Mesenchymal stem cell (in vitro differentiated cells and primary cell): ENCODE measurements at regions not wholly inside any gene's neighbourhood (a gene's known extent, or its start where the extent isn't known, plus 50 kb on each side); places are given as distances from the start of the nearest gene placed in this dataset.

Experiments used
- DNase-seq: peaks from one replicate; pipeline ENCODE4 v3.0.0-alpha.2; 2013
- H2AFZ ChIP-seq: one replicate; pipeline ENCODE4 v1.6.1; 2013; ENCODE audit warnings: low read depth, mild to moderate bottlenecking, control low read depth, inconsistent platforms, low read length, moderate library complexity
- H2AK5ac ChIP-seq: 2 replicates; pipeline ENCODE4 v1.6.1; 2013; ENCODE audit warnings: low read length, moderate library complexity, mild to moderate bottlenecking, inconsistent platforms; ENCODE audit not compliant: severe bottlenecking
- H2BK120ac ChIP-seq: one replicate; pipeline ENCODE4 v1.6.1; 2013; ENCODE audit warnings: low read depth, mild to moderate bottlenecking, inconsistent platforms, low read length, moderate library complexity
- H2BK12ac ChIP-seq, 2 experiments: one replicate each; pipeline ENCODE4 v1.6.1; 2013; ENCODE audit warnings: inconsistent platforms in 2 of 2, low read length in 2 of 2, mild to moderate bottlenecking in 2 of 2, moderate library complexity in 2 of 2, control low read depth in 1 of 2
- H2BK15ac ChIP-seq: one replicate; pipeline ENCODE4 v1.6.1; 2013; ENCODE audit warnings: mild to moderate bottlenecking, low read depth, inconsistent platforms; ENCODE audit not compliant: poor library complexity, severe bottlenecking
- H2BK5ac ChIP-seq: 2 replicates; pipeline ENCODE4 v1.6.1; 2013; ENCODE audit warnings: low read depth, mild to moderate bottlenecking, low read length, control low read depth, inconsistent platforms; ENCODE audit not compliant: poor library complexity, severe bottlenecking
- H3K14ac ChIP-seq, 2 experiments: one replicate each; pipeline ENCODE4 v1.6.1; 2013; ENCODE audit warnings: inconsistent platforms in 2 of 2, low read length in 2 of 2, control low read depth in 1 of 2, mild to moderate bottlenecking in 1 of 2, moderate library complexity in 1 of 2
- H3K18ac ChIP-seq, 2 experiments: one replicate each; pipeline ENCODE4 v1.6.1; 2013; ENCODE audit warnings: inconsistent platforms in 2 of 2, low read length in 2 of 2, control low read depth in 1 of 2, low read depth in 1 of 2, mild to moderate bottlenecking in 1 of 2
- H3K23ac ChIP-seq, 2 experiments: one replicate each; pipeline ENCODE4 v1.6.1; 2013; ENCODE audit warnings: inconsistent platforms in 2 of 2, low read length in 2 of 2, mild to moderate bottlenecking in 2 of 2, moderate library complexity in 2 of 2, control low read depth in 1 of 2
- H3K27ac ChIP-seq: 2 replicates; pipeline ENCODE4 v1.5.1; 2013; ENCODE audit warnings: mild to moderate bottlenecking, moderate library complexity, low read length, control low read depth, inconsistent platforms; ENCODE audit not compliant: poor library complexity, severe bottlenecking
- H3K27me3 ChIP-seq, 2 experiments: 2 replicates each; pipeline versions ENCODE4 v1.6.1 to v1.7.0; 2013; ENCODE audit warnings: low read length in 2 of 2, mild to moderate bottlenecking in 2 of 2, moderate library complexity in 2 of 2, control low read depth in 1 of 2, inconsistent platforms in 1 of 2; ENCODE audit not compliant: control insufficient read depth in 1 of 2, insufficient read depth in 1 of 2
- H3K36me3 ChIP-seq, 2 experiments: 2 replicates each; pipeline versions ENCODE4 v1.6.1 to v1.7.0; 2013; ENCODE audit warnings: low read length in 2 of 2, control low read depth in 1 of 2, inconsistent platforms in 1 of 2, low read depth in 1 of 2, mild to moderate bottlenecking in 1 of 2; ENCODE audit not compliant: insufficient read depth in 2 of 2, control insufficient read depth in 1 of 2
- H3K4ac ChIP-seq, 2 experiments: one replicate each; pipeline ENCODE4 v1.6.1; 2013; ENCODE audit warnings: inconsistent platforms in 2 of 2, low read length in 2 of 2, mild to moderate bottlenecking in 2 of 2, moderate library complexity in 2 of 2, control low read depth in 1 of 2, low read depth in 1 of 2
- H3K4me1 ChIP-seq: 2 replicates; pipeline ENCODE4 v1.6.1; 2013; ENCODE audit warnings: low read depth, low read length, control low read depth; ENCODE audit not compliant: control insufficient read depth, insufficient read depth
- H3K4me2 ChIP-seq: 2 replicates; pipeline ENCODE4 v1.6.1; 2013; ENCODE audit warnings: low read length, mild to moderate bottlenecking, inconsistent platforms; ENCODE audit not compliant: poor library complexity, severe bottlenecking
- H3K4me3 ChIP-seq, 2 experiments: 2 replicates each; pipeline versions ENCODE4 v1.5.1 to v1.7.0; 2013; ENCODE audit warnings: low read length in 2 of 2, mild to moderate bottlenecking in 2 of 2, control low read depth in 1 of 2, low read depth in 1 of 2; ENCODE audit not compliant: insufficient read depth in 1 of 2
- H3K79me1 ChIP-seq: replicated peaks from 2 replicates; pipeline ENCODE4 v1.6.1; 2013; ENCODE audit warnings: mild to moderate bottlenecking, control low read depth, low read length, inconsistent platforms; ENCODE audit not compliant: poor library complexity, severe bottlenecking
- H3K9ac ChIP-seq: 2 replicates; pipeline ENCODE4 v1.7.0; 2013; ENCODE audit warnings: mild to moderate bottlenecking, low read length, moderate library complexity
- H3K9me3 ChIP-seq: 2 replicates; pipeline ENCODE4 v1.7.0; 2013; ENCODE audit warnings: mild to moderate bottlenecking, low read length; ENCODE audit not compliant: control insufficient read depth
- H4K8ac ChIP-seq: one replicate; pipeline ENCODE4 v1.6.1; 2013; ENCODE audit warnings: inconsistent platforms, mild to moderate bottlenecking, low read length, moderate library complexity
- H4K91ac ChIP-seq: one replicate; pipeline ENCODE4 v1.6.1; 2013; ENCODE audit warnings: mild to moderate bottlenecking, low read length, inconsistent platforms
- WGBS: methylation state at CpG from one replicate; pipeline ENCODE4 v1.1.7; 2013; ENCODE audit warnings: mixed read lengths; 5-methylcytosine and 5-hydroxymethylcytosine counted together

GRCh38 chr16:50924759-50925545, 183.1 kb downstream of the CYLD start:
- DNase-seq, result no peak
- Histone ChIP-seq H2AK5ac (no peak overlapping the region), H3K18ac (no peak overlapping the region), H3K4me2 (no peak overlapping the region), H3K4me3 (no peak overlapping the region), H3K4ac (no peak overlapping the region), H3K36me3 (no peaks in the 10 kb centered on the region), H3K9ac (no peak overlapping the region), H2BK120ac (no peak overlapping the region), H2BK15ac (no peak overlapping the region), H2AFZ (no peak overlapping the region), H3K23ac (no peak overlapping the region), H2BK5ac (no peak overlapping the region), H3K27me3 (peaks cover 0 to 4% of the 10 kb centered on the region in 2 experiments), H4K91ac (no peak overlapping the region), H2BK12ac (no peak overlapping the region), H4K8ac (peak overlapping the region; percentile 31), H3K79me1 (no peaks in the 10 kb centered on the region), H3K14ac (no peak overlapping the region), H3K9me3 (no peaks in the 10 kb centered on the region), H3K4me1 (no peaks in the 10 kb centered on the region), H3K27ac (no peak overlapping the region)
- 87% methylated on average over 8 of the region's 8 CpGs for WGBS

- Histone ChIP-seq H3K4me3 (no peak overlapping the region), H2BK12ac (no peak overlapping the region), H3K9ac (no peak overlapping the region), H3K27me3 (peaks cover 0 to 8% of the 10 kb centered on the region in 2 experiments), H3K4me2 (no peak overlapping the region), H3K36me3 (no peaks in the 10 kb centered on the region), H3K9me3 (no peaks in the 10 kb centered on the region), H3K14ac (no peak overlapping the region), H3K4ac (no peak overlapping the region), H2BK120ac (no peak overlapping the region), H3K27ac (no peak overlapping the region), H2AFZ (no peak overlapping the region), H4K91ac (no peak overlapping the region), H3K4me1 (no peaks in the 10 kb centered on the region), H2BK5ac (no peak overlapping the region), H2BK15ac (no peak overlapping the region), H3K23ac (no peak overlapping the region), H3K79me1 (no peaks in the 10 kb centered on the region), H4K8ac (no peak overlapping the region), H3K18ac (no peak overlapping the region), H2AK5ac (no peak overlapping the region)
- 86% methylated on average over 11 of the region's 16 CpGs for whole genome bisulfite sequencing
- no peak for DNase-seq
Measured at GRCh38 chr16:50917950-50918703, 176.2 kb downstream of the CYLD start.

DNA sequence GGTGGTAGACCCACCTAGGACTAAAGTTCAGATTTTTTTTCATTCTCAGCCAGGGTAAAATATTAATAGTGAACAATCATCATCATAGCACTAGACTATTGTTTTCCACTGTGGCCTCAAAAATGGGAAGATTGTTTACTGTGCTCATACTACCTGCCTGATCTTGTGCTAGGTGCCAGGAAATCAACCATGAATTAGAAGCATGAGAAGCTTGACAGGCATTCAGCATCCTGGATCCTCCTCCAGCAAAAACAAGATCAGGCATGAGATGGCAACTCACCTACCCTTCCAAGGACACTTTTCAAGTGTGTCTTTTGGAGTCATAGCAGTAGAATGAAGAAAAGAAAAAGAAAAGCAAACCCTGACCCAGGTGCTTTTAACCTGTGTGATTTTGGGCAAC, 174.2 kb downstream of the CYLD start:
- no peak overlapping the region for H2BK5ac ChIP-seq
- no peak overlapping the region for H2AK5ac ChIP-seq
- no peak overlapping the region for H3K18ac ChIP-seq
- no peak overlapping the region for H2BK120ac ChIP-seq
- H3K23ac ChIP-seq, result no peak overlapping the region
- H3K4me3 ChIP-seq, result no peak overlapping the region
- peaks cover 0 to 20% of the 10 kb centered on the region in 2 experiments for H3K27me3 ChIP-seq
- H3K14ac ChIP-seq, result no peak overlapping the region
- H2BK12ac ChIP-seq, result no peak overlapping the region
- no peak overlapping the region for H4K8ac ChIP-seq
- no peak for DNase-seq
- H3K36me3 ChIP-seq, result no peaks in the 10 kb centered on the region
- no peak overlapping the region for H2BK15ac ChIP-seq
- no peak overlapping the region for H3K4me2 ChIP-seq
- H4K91ac ChIP-seq, result no peak overlapping the region
- H3K9ac ChIP-seq, result no peak overlapping the region
- no peaks in the 10 kb centered on the region for H3K79me1 ChIP-seq
- H3K9me3 ChIP-seq, result no peaks in the 10 kb centered on the region
- H2AFZ ChIP-seq, result no peak overlapping the region
- H3K27ac ChIP-seq, result no peak overlapping the region
- H3K4ac ChIP-seq, result no peak overlapping the region
- no peaks in the 10 kb centered on the region for H3K4me1 ChIP-seq

DNA sequence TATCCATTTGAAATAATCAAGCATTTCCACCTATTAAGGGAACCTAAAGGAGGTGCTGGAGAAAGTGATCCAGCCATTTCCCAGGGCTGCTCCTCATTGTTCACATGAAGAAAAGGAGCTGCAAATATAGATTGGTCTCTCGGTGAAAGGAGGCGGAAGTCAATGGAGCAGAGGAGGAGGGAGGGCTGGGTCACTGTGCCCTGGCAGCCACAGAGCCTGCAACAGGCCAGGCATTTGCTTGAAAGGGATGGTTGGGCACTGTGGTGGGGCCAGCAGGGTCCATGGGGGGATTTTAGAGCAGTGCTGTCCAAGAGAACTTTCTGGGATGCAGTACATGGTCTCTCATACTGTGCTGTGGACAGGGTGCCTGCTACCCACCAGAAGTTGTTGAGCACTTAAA, 173.2 kb downstream of the CYLD start:
- DNase-seq, result no peak
- Histone ChIP-seq H3K4ac (no peak overlapping the region), H2BK5ac (no peak overlapping the region), H3K36me3 (no peaks in the 10 kb centered on the region), H2AFZ (no peak overlapping the region), H3K14ac (no peak overlapping the region), H4K91ac (no peak overlapping the region), H3K79me1 (no peaks in the 10 kb centered on the region), H3K18ac (no peak overlapping the region), H3K23ac (no peak overlapping the region), H3K4me1 (no peaks in the 10 kb centered on the region), H2BK12ac (no peak overlapping the region), H2AK5ac (no peak overlapping the region), H3K9me3 (no peaks in the 10 kb centered on the region), H3K27ac (no peak overlapping the region), H2BK120ac (no peak overlapping the region), H2BK15ac (no peak overlapping the region), H4K8ac (no peak overlapping the region), H3K27me3 (peaks cover 0 to 28% of the 10 kb centered on the region in 2 experiments), H3K4me2 (no peak overlapping the region), H3K9ac (no peak overlapping the region), H3K4me3 (no peak overlapping the region)
- 96% methylated on average over 2 of the region's 2 CpGs for WGBS
